ENCODE measurements at regions not wholly inside any gene's neighbourhood (a gene's known extent, or its start where the extent isn't known, plus 50 kb on each side); places are given as distances from the start of the nearest gene placed in this dataset.

DNA sequence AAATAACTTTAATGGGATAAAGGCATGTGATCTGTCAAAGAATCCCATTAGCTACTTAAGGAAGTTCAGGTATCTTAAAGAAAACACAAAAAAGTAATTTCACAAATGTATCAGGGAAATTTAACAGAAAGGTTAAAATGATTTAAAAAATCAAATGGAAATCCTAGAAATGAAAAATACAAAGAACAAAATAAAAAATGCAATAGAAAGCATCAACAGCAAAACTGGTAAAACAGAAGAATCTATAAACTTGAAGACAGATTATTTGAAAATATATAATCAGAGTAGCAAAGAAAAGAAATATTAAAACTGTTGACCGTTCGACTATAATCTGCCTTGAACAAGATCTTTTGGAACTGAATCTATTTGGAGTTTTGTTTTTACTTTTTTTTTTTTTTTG is 279.4 kb upstream of the SYT1 start:
- no peak overlapping the region for H3K9ac ChIP-seq (ENCODE audit: low read length)
- no peaks in the 10 kb centered on the region for H4K20me1 ChIP-seq (ENCODE audit: insufficient read depth, low read length)
- no peaks in the 10 kb centered on the region for H3K36me3 ChIP-seq (replicated peaks; ENCODE audit: insufficient read depth, low read length)
- no peaks in the 10 kb centered on the region for H3K9me3 ChIP-seq (replicated peaks; ENCODE audit: insufficient read depth, low read length)
- no peak overlapping the region for H2AFZ ChIP-seq (ENCODE audit: low read length)
- TF ChIP-seq EZH2 (optimal IDR thresholded peaks at IDR 0.05; ENCODE audit: low read depth, low read length) = no peak
- TF ChIP-seq, protein P1, sequence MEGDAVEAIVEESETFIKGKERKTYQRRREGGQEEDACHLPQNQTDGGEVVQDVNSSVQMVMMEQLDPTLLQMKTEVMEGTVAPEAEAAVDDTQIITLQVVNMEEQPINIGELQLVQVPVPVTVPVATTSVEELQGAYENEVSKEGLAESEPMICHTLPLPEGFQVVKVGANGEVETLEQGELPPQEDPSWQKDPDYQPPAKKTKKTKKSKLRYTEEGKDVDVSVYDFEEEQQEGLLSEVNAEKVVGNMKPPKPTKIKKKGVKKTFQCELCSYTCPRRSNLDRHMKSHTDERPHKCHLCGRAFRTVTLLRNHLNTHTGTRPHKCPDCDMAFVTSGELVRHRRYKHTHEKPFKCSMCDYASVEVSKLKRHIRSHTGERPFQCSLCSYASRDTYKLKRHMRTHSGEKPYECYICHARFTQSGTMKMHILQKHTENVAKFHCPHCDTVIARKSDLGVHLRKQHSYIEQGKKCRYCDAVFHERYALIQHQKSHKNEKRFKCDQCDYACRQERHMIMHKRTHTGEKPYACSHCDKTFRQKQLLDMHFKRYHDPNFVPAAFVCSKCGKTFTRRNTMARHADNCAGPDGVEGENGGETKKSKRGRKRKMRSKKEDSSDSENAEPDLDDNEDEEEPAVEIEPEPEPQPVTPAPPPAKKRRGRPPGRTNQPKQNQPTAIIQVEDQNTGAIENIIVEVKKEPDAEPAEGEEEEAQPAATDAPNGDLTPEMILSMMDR (IDR thresholded peaks at IDR 0.05; ENCODE audit: low read length) = no peak
- TF ChIP-seq EZH2phosphoT487 (IDR thresholded peaks at IDR 0.05; ENCODE audit: low read length) = no peak
- no peak overlapping the region for H3K27ac ChIP-seq (ENCODE audit: low read length)
- no peak overlapping the region for H3K4me2 ChIP-seq (ENCODE audit: low read depth, low read length)
- H3K4me1 ChIP-seq (ENCODE audit: low read length) = no peaks in the 10 kb centered on the region
- H3K79me2 ChIP-seq (ENCODE audit: low read length) = no peaks in the 10 kb centered on the region
- no peak for DNase-seq
- no peaks in the 10 kb centered on the region for H3K27me3 ChIP-seq (replicated peaks; ENCODE audit: insufficient read depth, low read length)
- H3K4me3 ChIP-seq (ENCODE audit: low read length) = no peak overlapping the region
- H3K9me2 ChIP-seq (replicated peaks; ENCODE audit: insufficient read depth, low read length) = no peaks in the 10 kb centered on the region
- H3F3A ChIP-seq (ENCODE audit: insufficient read depth, low read length) = no peaks in the 10 kb centered on the region

DNA sequence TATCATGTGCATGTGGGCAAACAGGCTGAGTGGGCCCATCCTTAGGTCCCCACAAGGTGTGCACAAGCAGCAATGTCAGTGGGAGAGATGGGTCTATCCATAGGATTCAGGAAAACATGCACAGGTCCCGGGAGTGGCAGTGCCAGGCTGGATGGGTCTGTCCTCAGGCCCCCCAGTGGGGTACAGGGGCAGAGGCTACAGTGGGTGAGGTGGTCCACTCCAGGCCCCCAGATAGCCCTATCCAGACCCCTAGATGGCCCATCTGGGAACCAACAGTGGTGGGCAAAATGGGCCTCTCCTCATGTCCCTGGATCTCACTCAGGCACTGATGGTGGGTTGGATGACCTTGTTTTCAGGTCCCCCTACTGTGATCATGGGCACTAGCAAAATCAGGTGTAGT is 277.8 kb upstream of the SYT1 start:
- Histone ChIP-seq H3K4me2 (ENCODE audit: low read depth, low read length) (no peak overlapping the region), H3K4me1 (ENCODE audit: low read length) (no peaks in the 10 kb centered on the region), H3K27me3 (replicated peaks; ENCODE audit: insufficient read depth, low read length) (no peaks in the 10 kb centered on the region), H3K4me3 (ENCODE audit: low read length) (no peak overlapping the region), H4K20me1 (ENCODE audit: insufficient read depth, low read length) (no peaks in the 10 kb centered on the region), H3K79me2 (ENCODE audit: low read length) (no peaks in the 10 kb centered on the region), H3K9ac (ENCODE audit: low read length) (no peak overlapping the region), H3K9me3 (replicated peaks; ENCODE audit: insufficient read depth, low read length) (no peaks in the 10 kb centered on the region), H3K9me2 (replicated peaks; ENCODE audit: insufficient read depth, low read length) (no peaks in the 10 kb centered on the region), H2AFZ (ENCODE audit: low read length) (no peak overlapping the region), H3K27ac (ENCODE audit: low read length) (no peak overlapping the region), H3K36me3 (replicated peaks; ENCODE audit: insufficient read depth, low read length) (no peaks in the 10 kb centered on the region), H3F3A (ENCODE audit: insufficient read depth, low read length) (no peaks in the 10 kb centered on the region)
- DNase-seq = no peak
- TF ChIP-seq, protein P1 (IDR thresholded peaks at IDR 0.05; ENCODE audit: low read length) = no peak

DNA sequence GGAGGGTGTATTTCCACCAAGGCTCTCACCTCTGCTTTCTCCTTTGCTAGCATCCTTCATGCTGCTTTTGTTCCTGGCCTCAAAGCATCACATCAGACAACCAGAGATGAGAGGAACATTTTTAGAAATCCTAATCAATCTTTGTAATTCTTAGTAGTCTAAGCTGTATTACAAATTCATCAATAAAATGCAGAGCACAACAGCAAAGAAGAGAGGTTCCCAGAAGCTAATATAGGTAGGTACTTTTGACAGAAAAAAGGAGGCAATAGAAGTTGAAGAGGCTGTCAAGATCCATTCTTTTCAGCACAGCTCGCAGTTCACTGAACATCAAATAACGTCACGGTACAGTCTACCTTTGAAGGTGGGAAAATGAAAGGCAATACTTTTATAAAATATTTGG is 265.2 kb upstream of the SYT1 start:
- TF ChIP-seq, protein P1 (IDR thresholded peaks at IDR 0.05; ENCODE audit: low read length) = no peak
- TF ChIP-seq EZH2phosphoT487 (IDR thresholded peaks at IDR 0.05; ENCODE audit: low read length) (no peak), EZH2 (optimal IDR thresholded peaks at IDR 0.05; ENCODE audit: low read depth, low read length) (no peak)
- Histone ChIP-seq H3F3A (ENCODE audit: insufficient read depth, low read length) (no peaks in the 10 kb centered on the region), H3K4me3 (ENCODE audit: low read length) (no peak overlapping the region), H3K27ac (ENCODE audit: low read length) (no peak overlapping the region), H3K9ac (ENCODE audit: low read length) (no peak overlapping the region), H4K20me1 (ENCODE audit: insufficient read depth, low read length) (no peaks in the 10 kb centered on the region), H3K9me3 (replicated peaks; ENCODE audit: insufficient read depth, low read length) (no peaks in the 10 kb centered on the region), H3K9me2 (replicated peaks; ENCODE audit: insufficient read depth, low read length) (no peaks in the 10 kb centered on the region), H3K27me3 (replicated peaks; ENCODE audit: insufficient read depth, low read length) (no peaks in the 10 kb centered on the region), H3K4me2 (ENCODE audit: low read depth, low read length) (no peak overlapping the region), H2AFZ (ENCODE audit: low read length) (no peak overlapping the region), H3K36me3 (replicated peaks; ENCODE audit: insufficient read depth, low read length) (no peaks in the 10 kb centered on the region), H3K4me1 (ENCODE audit: low read length) (no peaks in the 10 kb centered on the region), H3K79me2 (ENCODE audit: low read length) (no peaks in the 10 kb centered on the region)
- no peak for DNase-seq

DNA sequence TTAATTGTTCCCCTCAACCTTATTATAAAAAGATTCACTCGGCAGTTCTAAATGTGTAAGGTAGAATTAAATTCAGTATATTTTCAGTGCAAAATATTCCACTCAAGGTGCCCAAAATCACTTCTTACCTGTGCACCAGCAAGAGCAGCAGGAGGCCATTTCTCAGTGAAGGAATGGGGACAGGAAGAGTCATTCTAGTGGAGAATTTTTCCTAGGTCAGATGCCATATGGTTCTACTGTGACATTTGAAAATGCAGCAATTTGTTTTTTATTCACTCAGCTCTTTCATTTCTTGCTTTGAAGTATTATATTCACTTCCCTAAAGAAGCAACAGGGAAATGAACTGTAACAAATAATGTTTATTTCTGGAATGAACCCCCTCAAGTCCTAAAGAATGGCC is 264.0 kb upstream of the SYT1 start:
- Histone ChIP-seq H3K4me3 (ENCODE audit: low read length) (no peak overlapping the region), H3K79me2 (ENCODE audit: low read length) (no peaks in the 10 kb centered on the region), H4K20me1 (ENCODE audit: insufficient read depth, low read length) (no peaks in the 10 kb centered on the region), H3K9ac (ENCODE audit: low read length) (no peak overlapping the region), H3K4me2 (ENCODE audit: low read depth, low read length) (no peak overlapping the region), H3K9me2 (replicated peaks; ENCODE audit: insufficient read depth, low read length) (no peaks in the 10 kb centered on the region), H3K27ac (ENCODE audit: low read length) (no peak overlapping the region), H3K36me3 (replicated peaks; ENCODE audit: insufficient read depth, low read length) (no peaks in the 10 kb centered on the region), H3K9me3 (replicated peaks; ENCODE audit: insufficient read depth, low read length) (no peaks in the 10 kb centered on the region), H3K27me3 (replicated peaks; ENCODE audit: insufficient read depth, low read length) (no peaks in the 10 kb centered on the region), H2AFZ (ENCODE audit: low read length) (no peak overlapping the region), H3F3A (ENCODE audit: insufficient read depth, low read length) (no peaks in the 10 kb centered on the region), H3K4me1 (ENCODE audit: low read length) (no peaks in the 10 kb centered on the region)
- DNase-seq = no peak
- no peak for TF ChIP-seq EZH2 (optimal IDR thresholded peaks at IDR 0.05; ENCODE audit: low read depth, low read length)
- TF ChIP-seq, protein P1 (IDR thresholded peaks at IDR 0.05; ENCODE audit: low read length) = no peak
- TF ChIP-seq EZH2phosphoT487 (IDR thresholded peaks at IDR 0.05; ENCODE audit: low read length) = no peak
